ENCODE measurements at regions not wholly inside any gene's neighbourhood (a gene's known extent, or its start where the extent isn't known, plus 50 kb on each side); places are given as distances from the start of the nearest gene placed in this dataset.

GRCh38 chr3:193970773-193971206 is 165.2 kb upstream of the HES1 start:
- no peak overlapping the region for H3K4me3 ChIP-seq (ENCODE audit: severe bottlenecking)
- H3K36me3 ChIP-seq (ENCODE audit: low read depth) = no peaks in the 10 kb centered on the region
- no peak overlapping the region for H3K27ac ChIP-seq (ENCODE audit: poor library complexity, severe bottlenecking)
- peaks cover 15% of the 10 kb centered on the region for H3K4me1 ChIP-seq (ENCODE audit: insufficient read depth, poor library complexity, severe bottlenecking)
- DNase-seq (ENCODE audit: low spot score) = no peak
- ATAC-seq (ENCODE audit: low read depth) = 0 out of 3 replicates have a peak, but pooled peaks have one; percentile 27
- H3K9me3 ChIP-seq (ENCODE audit: severe bottlenecking) = no peaks in the 10 kb centered on the region
- H3K27me3 ChIP-seq (ENCODE audit: insufficient read depth, poor library complexity, severe bottlenecking) = no peaks in the 10 kb centered on the region
- TF ChIP-seq CTCF (IDR thresholded peaks at IDR 0.05; ENCODE audit: poor library complexity, severe bottlenecking) = no peak

GRCh38 chr3:193971261-193971751 is 164.6 kb upstream of the HES1 start:
- TF ChIP-seq CTCF (IDR thresholded peaks at IDR 0.05; ENCODE audit: poor library complexity, severe bottlenecking) = no peak
- no peaks in the 10 kb centered on the region for H3K9me3 ChIP-seq (ENCODE audit: severe bottlenecking)
- no peak for DNase-seq (ENCODE audit: low spot score)

GRCh38 chr3:193971966-193972365 is 164.0 kb upstream of the HES1 start:
- Histone ChIP-seq H3K36me3 (ENCODE audit: low read depth) (no peaks in the 10 kb centered on the region), H3K27me3 (ENCODE audit: insufficient read depth, poor library complexity, severe bottlenecking) (no peaks in the 10 kb centered on the region), H3K27ac (ENCODE audit: poor library complexity, severe bottlenecking) (no peak overlapping the region), H3K4me3 (ENCODE audit: severe bottlenecking) (no peak overlapping the region), H3K9me3 (ENCODE audit: severe bottlenecking) (no peaks in the 10 kb centered on the region), H3K4me1 (ENCODE audit: insufficient read depth, poor library complexity, severe bottlenecking) (peaks cover 15% of the 10 kb centered on the region)
- no peak for ATAC-seq (ENCODE audit: low read depth)
- TF ChIP-seq CTCF (IDR thresholded peaks at IDR 0.05; ENCODE audit: poor library complexity, severe bottlenecking) = no peak
- no peak for DNase-seq (ENCODE audit: low spot score)

More at GRCh38 chr3:193971261-193971751, 164.6 kb upstream of the HES1 start:
- Histone ChIP-seq H3K36me3 (ENCODE audit: low read depth) (no peaks in the 10 kb centered on the region), H3K4me3 (ENCODE audit: severe bottlenecking) (no peak overlapping the region), H3K4me1 (ENCODE audit: insufficient read depth, poor library complexity, severe bottlenecking) (peaks cover 15% of the 10 kb centered on the region), H3K27ac (ENCODE audit: poor library complexity, severe bottlenecking) (no peak overlapping the region), H3K27me3 (ENCODE audit: insufficient read depth, poor library complexity, severe bottlenecking) (no peaks in the 10 kb centered on the region)
- ATAC-seq (ENCODE audit: low read depth) = peak; percentile 68

GRCh38 chr3:193972832-193973231 is 163.1 kb upstream of the HES1 start:
- no peaks in the 10 kb centered on the region for H3K36me3 ChIP-seq (ENCODE audit: low read depth)
- ATAC-seq (ENCODE audit: low read depth) (no peak), DNase-seq (ENCODE audit: low spot score) (no peak)
- TF ChIP-seq CTCF (IDR thresholded peaks at IDR 0.05; ENCODE audit: poor library complexity, severe bottlenecking) = no peak
- no peaks in the 10 kb centered on the region for H3K27me3 ChIP-seq (ENCODE audit: insufficient read depth, poor library complexity, severe bottlenecking)
- H3K4me1 ChIP-seq (ENCODE audit: insufficient read depth, poor library complexity, severe bottlenecking) = peaks cover 15% of the 10 kb centered on the region
- H3K9me3 ChIP-seq (ENCODE audit: severe bottlenecking) = no peaks in the 10 kb centered on the region
- no peak overlapping the region for H3K4me3 ChIP-seq (ENCODE audit: severe bottlenecking)
- no peak overlapping the region for H3K27ac ChIP-seq (ENCODE audit: poor library complexity, severe bottlenecking)

GRCh38 chr3:193974191-193974652 is 161.7 kb upstream of the HES1 start:
- TF ChIP-seq CTCF (IDR thresholded peaks at IDR 0.05; ENCODE audit: poor library complexity, severe bottlenecking) = no peak
- no peaks in the 10 kb centered on the region for H3K36me3 ChIP-seq (ENCODE audit: low read depth)
- no peak overlapping the region for H3K4me3 ChIP-seq (ENCODE audit: severe bottlenecking)
- H3K4me1 ChIP-seq (ENCODE audit: insufficient read depth, poor library complexity, severe bottlenecking) = peaks cover 21% of the 10 kb centered on the region
- no peak for ATAC-seq (ENCODE audit: low read depth)
- no peak overlapping the region for H3K27ac ChIP-seq (ENCODE audit: poor library complexity, severe bottlenecking)
- DNase-seq (ENCODE audit: low spot score) = no peak
- no peaks in the 10 kb centered on the region for H3K27me3 ChIP-seq (ENCODE audit: insufficient read depth, poor library complexity, severe bottlenecking)
- H3K9me3 ChIP-seq (ENCODE audit: severe bottlenecking) = no peaks in the 10 kb centered on the region

Data from RWPE2 (cell line).